GM20431 (cell line): ENCODE measurements at regions not wholly inside any gene's neighbourhood (a gene's known extent, or its start where the extent isn't known, plus 50 kb on each side); places are given as distances from the start of the nearest gene placed in this dataset.

Experiments
- in situ Hi-C: fragments of 300-500 bp; cut with MseI, MboI; formaldehyde crosslinking; loops from one replicate; pipeline ENCODE4 v1.15.0; 2020; ENCODE audit warnings: low sequenced_read_pairs; ENCODE audit not compliant: unreplicated experiment

DNA sequence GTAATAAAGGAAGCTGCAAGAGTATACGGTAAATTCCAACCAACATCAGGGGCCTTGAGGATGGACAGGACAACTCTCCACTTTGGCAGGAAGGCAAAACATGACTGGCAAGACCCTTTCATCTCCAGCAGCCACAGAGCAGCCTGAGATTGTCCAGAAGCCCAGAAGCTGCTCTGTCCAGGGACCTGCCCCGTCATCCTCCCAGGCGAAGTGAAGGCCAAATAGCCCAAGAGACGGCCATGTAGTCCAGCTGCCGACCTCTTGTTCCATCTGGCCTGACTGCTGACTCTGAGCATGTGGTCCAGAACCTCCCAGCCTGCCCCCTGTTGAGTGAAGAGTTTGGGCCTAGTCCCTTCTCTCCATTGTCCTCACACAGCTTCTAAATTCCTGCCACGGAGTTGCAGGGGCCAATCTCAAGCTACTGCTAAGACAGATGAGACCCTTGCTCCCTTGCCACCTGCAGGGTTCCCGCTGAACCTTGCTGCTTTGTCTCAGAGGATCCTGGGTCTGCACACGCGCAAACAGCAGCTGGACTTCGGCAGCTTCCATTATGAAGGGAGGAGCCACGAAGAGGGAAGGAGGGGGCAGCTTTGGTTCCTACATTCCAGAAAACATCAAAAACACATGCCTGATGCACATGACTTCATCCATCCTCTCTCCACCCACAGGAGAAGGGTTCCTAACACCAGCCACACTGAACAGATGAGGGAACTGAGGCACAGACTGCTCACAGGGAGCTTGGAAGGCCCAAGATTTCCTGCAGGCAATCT lies 196.9 kb downstream of the KATNAL1 start:
- in situ Hi-C loops: loop anchor here (10.0 to 25.0 kb wide), 2 partner anchors 346 to 598 kb away; no protein-coding TSS in a partner anchor

DNA sequence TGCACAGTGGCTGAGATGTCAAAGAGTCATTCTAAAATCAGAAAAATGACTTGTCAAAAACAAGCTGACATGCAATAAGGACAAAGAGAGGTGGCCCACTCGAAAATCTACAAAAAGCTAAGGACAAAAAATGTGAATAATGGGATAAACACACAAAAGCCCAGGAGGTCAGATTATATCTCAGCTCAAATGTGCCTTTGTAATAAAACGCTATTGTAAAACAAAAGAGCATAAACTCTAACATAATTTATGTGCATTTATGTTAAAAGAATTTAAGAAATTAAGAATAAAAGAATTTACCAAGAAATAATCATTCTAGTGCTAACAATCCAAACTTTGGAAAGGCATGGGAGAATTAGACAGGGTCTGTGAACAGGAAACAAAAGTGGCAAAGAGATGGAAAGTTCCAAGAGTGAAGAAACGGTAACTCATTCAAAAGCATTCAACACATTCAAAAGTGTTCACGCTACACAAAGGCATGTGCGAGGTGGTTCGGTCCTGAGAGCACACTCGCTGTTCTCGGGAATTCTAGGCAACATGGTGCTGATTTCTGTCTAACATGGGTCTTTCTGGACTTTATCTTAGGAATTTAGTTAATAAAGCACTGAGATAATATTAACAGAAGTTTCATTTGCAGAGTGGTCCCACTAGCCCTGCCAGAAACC lies 197.7 kb downstream of the KATNAL1 start:
- in situ Hi-C loops: loop anchor here (10.0 to 25.0 kb wide), 2 partner anchors 345 to 597 kb away; no protein-coding TSS in a partner anchor

DNA sequence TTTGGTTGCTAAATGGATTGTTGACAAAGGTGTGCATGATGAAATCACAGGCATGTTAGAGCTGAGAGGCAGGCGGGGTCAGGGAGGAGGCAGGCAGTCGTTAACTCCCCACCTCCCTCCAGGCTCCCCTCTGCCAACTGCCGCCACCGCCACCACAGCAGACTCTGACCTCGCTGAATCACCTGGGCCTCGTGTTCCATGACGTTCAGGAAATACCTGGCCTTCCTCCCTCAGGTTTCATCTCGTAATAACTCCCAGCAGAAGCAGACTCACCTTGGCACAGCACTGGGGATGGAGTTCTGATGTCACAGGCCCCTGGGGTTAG lies 198.5 kb downstream of the KATNAL1 start:
- in situ Hi-C loops: loop anchor here (25.0 kb wide), 1 partner anchor 597 kb away; no protein-coding TSS in a partner anchor

DNA sequence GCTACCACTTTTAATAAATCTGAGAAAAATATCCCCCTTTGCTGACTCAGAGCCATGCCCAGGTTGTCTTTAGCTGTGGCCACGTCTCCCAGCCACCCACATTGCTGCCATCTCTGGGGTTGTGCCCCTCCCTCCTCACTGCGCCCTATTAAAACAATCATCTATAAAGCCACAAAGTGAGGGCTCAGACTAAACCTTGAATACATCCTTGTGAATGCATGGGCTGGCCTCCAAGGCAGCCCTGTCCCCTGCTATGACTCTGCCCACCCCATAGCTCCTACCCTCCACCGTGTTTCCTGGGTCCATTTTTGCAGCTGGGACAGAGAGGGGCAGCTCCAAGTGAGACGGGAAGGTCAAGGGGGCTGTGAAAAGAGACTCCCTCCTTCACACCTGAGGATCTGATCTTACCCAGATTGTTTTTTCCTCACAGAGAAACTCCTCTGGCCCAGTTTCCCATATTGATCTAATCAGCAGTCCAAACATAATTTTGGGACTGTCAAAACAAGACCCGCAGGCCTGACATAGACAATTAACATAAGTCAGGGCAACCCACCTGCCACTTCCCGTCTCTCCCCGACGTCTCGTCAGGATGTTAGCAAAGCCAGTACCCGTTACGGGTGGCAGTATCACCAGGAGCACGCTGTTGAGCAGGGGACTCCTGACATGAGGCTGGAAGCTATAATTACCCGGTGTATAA lies 199.0 kb downstream of the KATNAL1 start:
- in situ Hi-C loops: loop anchor here (25.0 kb wide), 1 partner anchor 596 kb away; no protein-coding TSS in a partner anchor

DNA sequence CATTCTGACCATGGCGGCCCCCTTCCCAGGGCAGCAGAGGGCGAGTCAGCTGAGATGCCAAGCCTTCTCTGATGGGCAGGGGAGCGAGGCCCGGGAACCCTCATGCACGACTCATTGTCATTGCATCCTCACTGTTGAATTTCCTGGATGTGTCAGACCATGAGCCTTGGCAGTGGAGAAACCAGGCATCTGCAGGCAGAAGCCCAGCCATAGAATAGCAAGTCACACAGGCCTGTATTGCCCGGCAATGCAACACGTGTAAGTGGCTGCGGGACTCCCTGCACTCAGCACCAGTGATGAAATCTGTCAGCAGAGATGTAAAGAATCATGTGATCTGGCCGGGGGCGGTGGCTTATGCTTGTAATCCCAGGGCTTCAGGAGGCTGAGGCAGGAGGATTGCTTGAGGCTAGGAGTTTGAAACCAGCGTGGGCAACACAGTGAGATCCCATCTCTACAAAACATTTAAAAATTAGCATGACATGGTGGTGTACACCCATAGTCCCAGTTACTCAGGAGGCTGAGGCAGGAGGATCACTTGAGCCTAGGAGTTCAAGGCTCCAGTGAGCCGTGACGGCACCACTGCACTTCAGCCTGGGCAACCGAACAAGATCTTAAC lies 199.7 kb downstream of the KATNAL1 start:
- in situ Hi-C loops: loop anchor here (25.0 kb wide), 1 partner anchor 595 kb away; no protein-coding TSS in a partner anchor

DNA sequence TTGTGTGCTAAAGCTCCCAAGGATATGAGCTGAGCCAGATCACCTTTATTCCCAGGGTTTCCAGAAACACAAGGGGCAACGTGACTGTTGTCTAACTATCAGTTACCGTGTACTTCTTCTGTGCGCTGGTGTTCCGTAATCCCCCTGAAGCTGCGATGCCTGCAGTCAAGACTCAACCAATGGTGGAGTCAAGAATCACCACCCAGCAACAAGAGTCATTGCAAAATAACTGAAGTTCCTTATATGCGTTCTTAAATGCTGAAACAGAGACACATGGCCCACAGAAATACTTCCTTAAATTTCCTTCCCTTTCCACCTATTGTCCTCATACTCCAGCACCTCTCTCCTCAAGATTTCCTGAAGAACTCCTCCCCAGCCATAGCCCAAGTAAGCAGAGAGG lies 200.2 kb downstream of the KATNAL1 start:
- in situ Hi-C loops: loop anchor here (25.0 kb wide), 1 partner anchor 595 kb away; no protein-coding TSS in a partner anchor

DNA sequence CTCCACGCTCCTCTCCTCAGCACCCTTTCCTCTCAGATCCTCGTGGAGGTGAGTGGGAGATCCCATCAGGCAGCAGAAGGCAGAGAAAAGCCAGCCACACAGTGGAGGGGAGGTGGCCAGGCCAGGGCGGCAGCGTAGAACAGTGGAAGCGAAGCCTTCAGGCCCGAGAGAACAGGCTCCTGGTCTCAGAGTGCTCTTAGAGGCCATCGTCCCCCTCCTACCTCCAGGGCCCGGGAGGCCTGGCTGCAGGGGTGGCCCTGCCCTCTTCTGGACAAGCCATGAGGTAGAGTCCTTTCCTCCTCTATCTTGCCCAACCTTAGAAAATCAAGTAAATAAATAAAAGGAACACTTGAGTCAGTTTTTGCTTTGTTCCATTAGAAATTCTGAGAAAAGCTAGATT lies 202.0 kb downstream of the KATNAL1 start:
- in situ Hi-C loops: loop anchor here (25.0 kb wide), 1 partner anchor 593 kb away; no protein-coding TSS in a partner anchor

DNA sequence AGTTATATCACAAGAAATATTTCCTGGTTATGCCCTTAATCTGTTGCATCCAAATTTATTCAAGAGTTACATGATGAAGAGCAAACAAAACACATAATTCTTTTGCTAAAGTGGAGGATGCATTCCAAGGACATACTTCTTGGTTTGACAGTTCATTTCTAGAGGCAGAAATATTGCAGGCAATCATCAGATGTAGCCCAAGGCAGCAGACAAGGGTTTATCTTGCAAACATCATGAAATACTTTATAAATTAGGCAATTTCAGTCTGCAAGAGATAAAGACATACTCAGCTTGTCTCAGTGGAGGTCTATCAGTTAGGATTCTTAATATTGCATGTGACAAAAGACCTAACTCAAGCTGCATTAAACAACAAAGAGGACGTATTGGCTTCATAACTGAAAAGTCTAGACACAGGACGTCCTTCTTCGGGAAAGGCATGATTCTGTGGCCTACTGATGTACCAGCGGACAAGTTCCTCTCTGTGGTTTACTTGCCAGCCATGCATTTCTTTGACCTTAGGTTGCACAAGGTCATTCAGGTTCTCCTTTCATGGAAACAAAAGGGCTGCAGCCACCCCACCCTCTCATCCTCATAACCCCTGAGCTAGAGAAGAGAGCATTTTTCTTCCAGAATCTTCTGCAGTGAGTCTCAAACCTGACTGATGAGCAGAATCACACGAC lies 204.1 kb downstream of the KATNAL1 start:
- in situ Hi-C loops: loop anchor here (25.0 kb wide), 1 partner anchor 591 kb away; no protein-coding TSS in a partner anchor

DNA sequence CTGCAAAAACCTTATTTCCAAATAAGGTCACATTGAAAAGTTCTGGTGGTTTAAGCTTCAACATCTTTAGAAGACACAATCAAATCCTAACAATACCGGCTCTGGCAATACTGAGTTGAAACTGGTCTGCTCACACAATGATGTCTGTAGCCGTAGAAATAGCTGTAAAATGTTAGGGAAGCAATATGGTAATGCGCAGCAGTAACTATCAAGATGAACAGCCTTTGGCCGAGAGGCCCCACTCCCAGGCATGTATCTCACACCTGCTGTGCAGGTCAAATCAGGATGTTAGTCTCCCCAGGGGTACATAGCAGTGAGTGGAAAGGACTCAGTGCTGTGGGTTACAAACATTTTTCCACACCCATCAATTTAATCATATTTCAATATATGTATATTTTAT lies 207.1 kb downstream of the KATNAL1 start:
- in situ Hi-C loops: loop anchor here (25.0 kb wide), 1 partner anchor 588 kb away; no protein-coding TSS in a partner anchor

DNA sequence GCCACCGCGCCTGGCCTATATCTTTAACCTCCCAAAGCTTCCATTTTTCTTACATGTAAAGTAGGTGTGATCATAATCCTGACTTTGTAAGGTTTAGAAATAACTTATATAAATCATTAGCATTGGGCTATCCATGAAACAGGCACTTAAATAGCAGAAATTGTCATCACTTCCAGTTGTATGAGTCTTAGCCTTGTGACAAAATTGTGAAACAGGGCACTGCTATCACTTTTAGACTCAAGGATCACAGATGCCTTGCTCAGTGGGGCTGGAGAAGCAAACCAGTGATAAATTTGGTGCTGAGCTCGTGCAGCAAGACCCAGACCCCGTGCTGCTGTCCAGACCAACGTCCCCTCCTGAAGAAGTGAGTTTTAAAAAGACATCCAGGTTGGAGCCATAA lies 209.7 kb downstream of the KATNAL1 start:
- in situ Hi-C loops: no loop called here

DNA sequence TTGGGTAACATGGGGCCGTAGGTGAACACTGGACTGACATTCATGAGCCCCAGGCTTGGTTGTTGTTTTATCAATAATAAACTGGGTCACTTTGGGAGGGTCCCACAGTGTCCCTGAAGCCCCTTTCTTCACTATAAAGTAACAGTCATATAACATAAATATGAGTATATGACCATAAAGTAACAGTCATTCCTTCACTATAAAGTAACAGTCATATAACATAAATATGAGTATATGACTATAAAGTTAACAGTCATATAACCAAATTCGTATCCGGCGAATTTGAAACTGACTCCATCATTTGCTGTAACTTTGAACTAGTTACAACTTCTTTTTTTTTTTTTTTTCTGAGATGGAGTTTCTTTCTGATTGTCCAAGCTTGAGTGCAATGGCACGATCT lies 210.3 kb downstream of the KATNAL1 start:
- in situ Hi-C loops: no loop called here

DNA sequence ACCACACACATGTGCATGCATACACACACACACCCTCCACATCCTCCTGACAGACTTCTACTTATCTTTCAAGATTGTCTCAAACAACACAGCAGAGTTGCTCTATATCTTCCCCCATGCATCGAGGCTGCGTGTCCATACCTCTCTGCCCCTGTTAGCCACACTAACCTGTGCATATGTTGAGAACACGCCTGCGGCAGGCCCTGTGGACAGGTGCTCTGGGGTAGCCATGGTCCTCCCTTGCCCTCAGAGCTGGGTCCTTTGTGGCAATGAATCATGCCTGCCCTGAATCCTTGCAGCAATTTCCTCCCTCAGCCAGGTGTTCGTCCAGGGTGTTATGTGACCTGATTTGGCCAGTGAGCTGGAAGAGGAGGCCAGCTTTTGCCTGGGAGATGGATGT lies 213.3 kb downstream of the KATNAL1 start:
- in situ Hi-C loops: no loop called here

DNA sequence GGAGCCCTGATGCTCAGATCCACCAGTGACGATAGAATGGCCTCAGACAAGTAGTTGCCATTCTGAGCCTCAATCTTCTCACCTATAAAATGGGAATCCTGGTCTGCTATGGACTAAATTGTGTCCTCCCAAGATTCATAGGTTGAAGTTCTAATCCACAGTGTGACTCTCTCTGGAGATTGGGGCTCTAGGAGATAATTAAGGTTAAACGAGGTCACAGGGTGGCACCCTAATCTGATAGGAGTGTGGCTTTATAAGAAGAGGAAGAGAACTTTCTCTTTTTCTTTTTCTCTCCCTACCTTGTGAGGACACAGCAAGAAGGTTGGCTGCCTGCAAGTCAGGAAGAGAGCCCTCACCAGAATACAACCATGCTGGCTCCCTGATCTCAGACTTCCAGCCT lies 214.1 kb downstream of the KATNAL1 start:
- in situ Hi-C loops: no loop called here

DNA sequence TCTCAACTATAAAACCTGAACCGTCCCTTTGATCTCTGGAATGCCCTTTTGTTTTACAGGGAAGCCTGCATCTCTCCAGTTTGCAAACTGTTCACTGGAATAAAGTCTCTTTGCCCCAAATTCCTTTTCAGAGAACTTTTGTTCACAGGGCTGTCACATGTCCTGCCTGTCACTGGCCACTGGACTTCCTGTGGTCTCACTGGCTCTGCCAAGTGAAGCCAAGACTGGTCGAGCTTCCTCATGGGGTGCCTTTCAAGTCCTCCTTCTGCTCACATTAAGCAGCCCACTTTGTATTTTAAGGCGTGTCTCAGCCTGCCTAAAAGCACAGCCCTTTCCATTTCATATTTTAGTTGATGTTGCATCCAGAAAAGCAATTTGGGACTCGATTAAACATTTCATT lies 215.7 kb downstream of the KATNAL1 start:
- in situ Hi-C loops: no loop called here

DNA sequence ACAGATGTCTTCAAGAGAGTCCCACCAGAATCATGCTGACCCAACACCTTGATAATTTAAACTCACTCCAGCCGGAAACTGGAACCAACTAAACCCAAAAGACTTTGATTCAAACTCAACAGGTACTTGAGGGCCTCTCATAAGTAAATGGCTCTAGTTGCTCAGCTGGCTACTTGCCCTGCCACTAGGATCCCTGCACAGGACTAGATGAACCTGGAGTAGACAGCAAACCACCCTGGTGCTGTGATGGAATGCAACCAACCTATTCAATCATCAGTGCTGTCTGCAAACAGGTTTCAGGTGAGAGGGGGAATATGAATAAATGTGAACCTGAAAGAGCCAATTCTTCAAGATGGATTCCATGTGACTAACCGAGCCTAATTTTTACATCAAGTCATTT lies 216.3 kb downstream of the KATNAL1 start:
- in situ Hi-C loops: no loop called here

DNA sequence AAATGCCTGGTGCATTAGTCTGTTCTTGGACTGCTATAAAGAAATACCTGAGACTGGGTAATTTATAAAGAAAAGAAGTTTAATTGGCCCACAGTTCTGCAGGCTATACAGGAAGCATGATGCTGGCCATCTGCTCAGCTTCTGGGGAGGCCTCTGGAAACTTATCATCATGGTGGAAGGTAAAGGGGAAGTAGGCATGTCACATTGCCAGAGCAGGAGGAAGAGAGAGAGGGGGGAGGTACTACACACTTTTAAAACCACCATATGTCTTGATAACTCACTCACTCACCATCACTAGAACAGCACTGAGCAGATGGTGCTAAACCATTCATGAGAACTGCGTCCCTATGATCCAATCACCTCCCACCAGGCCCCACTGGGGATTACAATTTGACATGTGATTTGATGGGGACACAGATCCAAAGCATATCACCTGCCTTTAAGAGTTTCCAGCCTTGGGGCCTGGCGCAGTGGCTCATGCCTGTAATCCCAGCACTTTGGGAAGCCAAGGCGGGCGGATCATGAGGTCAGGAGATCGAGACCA lies 219.0 kb downstream of the KATNAL1 start:
- in situ Hi-C loops: no loop called here

DNA sequence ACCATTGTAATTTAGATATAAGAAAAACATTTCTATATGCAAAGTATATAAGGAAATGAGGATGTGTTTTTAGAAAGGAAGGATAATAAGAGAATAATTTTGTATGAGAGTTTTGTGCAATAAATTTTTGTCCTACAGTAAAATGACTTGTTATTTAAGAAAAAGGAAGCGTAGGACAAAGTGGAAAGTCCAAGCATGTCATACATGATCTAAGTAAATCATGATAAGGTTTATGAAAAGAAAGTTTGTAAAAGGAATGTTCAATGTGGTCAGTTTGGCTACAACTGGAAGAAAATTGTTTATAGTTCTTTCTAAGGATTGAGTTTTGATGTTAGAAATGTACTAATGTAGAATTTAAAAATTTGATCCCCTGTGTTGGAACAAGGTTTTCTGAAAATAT lies 222.3 kb downstream of the KATNAL1 start:
- in situ Hi-C loops: no loop called here

DNA sequence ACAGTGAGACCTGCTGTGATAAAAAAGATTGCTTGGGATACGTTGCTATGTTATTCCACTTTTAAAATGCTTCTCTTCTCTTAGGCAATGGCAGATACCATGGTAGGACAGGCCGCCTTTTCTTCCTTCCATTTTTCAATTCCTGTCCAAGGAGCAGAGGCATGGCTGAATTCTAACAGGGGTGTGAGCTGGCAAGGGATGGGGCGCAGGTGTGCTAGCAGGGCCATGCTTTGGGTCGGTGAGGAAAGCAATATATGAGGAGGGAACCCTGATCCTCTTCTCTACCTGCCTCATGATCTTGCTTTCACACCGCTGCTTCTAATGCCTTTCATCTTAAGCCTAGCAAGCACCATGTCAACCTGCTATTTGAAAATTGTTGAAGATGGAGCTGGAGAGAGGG lies 225.0 kb downstream of the KATNAL1 start:
- in situ Hi-C loops: no loop called here

DNA sequence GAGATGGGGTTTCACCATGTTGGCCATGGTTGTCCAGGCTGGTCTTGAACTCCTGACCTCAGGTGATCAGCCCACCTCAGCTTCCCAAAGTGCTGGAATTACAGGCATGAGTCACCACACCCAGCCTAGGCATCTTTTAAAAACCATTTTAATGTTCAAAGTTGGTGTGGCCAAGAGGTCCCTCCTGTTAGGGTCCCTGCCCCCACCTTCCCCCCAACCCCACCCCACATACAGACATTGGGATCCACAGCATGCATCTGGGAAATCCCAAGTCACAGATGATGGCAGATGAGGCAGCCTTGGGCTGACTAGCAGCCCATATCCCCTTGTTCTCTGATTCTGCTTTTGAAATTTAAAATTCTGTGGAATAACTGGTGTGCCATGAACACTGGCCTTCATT lies 226.0 kb downstream of the KATNAL1 start:
- in situ Hi-C loops: no loop called here
